ENCODE measurements at regions not wholly inside any gene's neighbourhood (a gene's known extent, or its start where the extent isn't known, plus 50 kb on each side); places are given as distances from the start of the nearest gene placed in this dataset.

- TF ChIP-seq POLR2A (IDR thresholded peaks at IDR 0.05): no peak
- TF ChIP-seq, protein P1, sequence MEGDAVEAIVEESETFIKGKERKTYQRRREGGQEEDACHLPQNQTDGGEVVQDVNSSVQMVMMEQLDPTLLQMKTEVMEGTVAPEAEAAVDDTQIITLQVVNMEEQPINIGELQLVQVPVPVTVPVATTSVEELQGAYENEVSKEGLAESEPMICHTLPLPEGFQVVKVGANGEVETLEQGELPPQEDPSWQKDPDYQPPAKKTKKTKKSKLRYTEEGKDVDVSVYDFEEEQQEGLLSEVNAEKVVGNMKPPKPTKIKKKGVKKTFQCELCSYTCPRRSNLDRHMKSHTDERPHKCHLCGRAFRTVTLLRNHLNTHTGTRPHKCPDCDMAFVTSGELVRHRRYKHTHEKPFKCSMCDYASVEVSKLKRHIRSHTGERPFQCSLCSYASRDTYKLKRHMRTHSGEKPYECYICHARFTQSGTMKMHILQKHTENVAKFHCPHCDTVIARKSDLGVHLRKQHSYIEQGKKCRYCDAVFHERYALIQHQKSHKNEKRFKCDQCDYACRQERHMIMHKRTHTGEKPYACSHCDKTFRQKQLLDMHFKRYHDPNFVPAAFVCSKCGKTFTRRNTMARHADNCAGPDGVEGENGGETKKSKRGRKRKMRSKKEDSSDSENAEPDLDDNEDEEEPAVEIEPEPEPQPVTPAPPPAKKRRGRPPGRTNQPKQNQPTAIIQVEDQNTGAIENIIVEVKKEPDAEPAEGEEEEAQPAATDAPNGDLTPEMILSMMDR (IDR thresholded peaks at IDR 0.05): no peak
These were observed 289.2 kb upstream of the PCDH9 start for GRCh38 chr13:67519356-67519755.
